GM21515 (cell line): ENCODE measurements at regions not wholly inside any gene's neighbourhood (a gene's known extent, or its start where the extent isn't known, plus 50 kb on each side); places are given as distances from the start of the nearest gene placed in this dataset.

ENCODE experiments used
- ATAC-seq: cut with Tn5 transposase; IDR thresholded peaks from one replicate; pipeline ENCODE4 v1.9.1; 2021; ENCODE audit not compliant: unreplicated experiment

GRCh38 chr16:79876332-79876730, 275.8 kb upstream of the MAF start:
- ATAC-seq: peak; percentile 63

DNA sequence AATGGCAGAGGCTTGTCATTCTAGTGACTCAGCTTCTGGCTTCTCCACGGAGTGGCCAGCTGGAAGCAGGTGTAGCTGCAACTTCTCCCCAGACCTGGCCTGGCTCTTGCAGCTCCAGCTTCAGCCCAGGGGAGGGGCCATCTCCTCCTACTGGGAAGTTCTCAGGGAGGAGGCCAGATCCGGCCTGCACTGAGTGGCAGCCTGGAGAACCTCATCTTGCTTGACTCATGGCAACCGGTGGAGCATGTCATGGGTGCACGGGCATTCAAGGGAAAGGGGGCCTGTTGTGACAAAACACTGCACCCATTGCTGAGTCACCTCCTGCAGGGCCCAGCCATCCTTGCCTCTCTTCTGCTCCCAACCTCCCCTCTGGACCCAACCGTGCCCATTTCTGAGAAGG, 273.9 kb upstream of the MAF start:
- no peak for ATAC-seq

- no peak for ATAC-seq
These were observed 273.3 kb upstream of the MAF start for GRCh38 chr16:79873825-79874224.

DNA sequence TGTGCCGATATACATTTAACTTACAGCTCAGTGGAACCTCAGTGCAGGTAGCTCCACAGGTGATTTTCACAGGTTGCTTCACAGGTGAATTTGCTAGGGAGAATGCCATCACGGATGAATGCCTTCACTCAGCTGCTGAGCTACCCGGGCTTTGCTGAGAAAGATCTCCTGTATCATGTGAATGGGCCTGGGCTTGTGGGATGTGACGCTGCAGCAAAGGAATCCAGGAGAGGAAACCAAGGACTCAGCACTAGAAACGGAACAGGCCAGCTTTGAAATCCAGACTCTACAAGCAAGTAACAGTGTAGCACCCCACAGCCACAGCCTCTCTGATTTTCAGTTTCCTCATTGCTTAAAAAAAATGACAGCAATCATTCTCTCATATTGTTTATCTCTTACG, 271.4 kb upstream of the MAF start:
- no peak for ATAC-seq

GRCh38 chr16:79870016-79870886, 269.7 kb upstream of the MAF start:
- ATAC-seq: no peak

DNA sequence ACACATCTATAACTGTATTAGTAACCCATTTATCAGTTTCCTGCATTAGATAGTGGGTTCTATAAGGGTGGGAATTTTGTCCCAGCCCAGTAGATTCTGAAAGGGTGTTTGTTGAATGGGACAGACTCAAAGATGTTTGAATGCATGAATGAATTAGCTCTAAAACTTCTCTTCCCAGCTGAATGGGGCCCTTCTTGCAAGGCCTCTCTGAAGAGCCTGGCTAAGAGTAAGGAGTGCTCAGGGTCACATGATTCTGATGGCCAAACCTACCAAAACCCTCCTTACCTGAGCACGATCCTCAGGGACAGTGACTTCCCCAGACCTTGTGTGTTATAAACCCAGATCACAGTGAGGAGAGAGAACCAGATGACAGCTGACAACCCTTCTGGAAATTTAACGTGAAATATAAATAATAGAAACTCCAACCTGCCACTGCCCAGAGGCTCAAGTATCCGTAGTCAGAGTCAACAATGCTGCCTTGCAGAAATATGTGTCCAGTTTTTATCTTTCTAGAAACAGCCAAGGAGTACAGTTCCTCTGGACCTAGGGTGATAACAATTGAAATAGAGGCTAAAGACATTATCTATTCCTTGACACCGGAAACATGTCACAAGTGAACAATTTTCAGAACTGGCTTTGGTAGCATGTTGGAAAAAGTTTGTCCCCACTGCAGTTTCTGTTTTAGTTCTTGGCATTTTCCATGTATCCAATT, 268.9 kb upstream of the MAF start:
- ATAC-seq: no peak

GRCh38 chr16:79868841-79869240, 268.3 kb upstream of the MAF start:
- no peak for ATAC-seq

GRCh38 chr16:79867425-79867997, 267.0 kb upstream of the MAF start:
- ATAC-seq: no peak

GRCh38 chr16:79865918-79866317, 265.4 kb upstream of the MAF start:
- no peak for ATAC-seq

DNA sequence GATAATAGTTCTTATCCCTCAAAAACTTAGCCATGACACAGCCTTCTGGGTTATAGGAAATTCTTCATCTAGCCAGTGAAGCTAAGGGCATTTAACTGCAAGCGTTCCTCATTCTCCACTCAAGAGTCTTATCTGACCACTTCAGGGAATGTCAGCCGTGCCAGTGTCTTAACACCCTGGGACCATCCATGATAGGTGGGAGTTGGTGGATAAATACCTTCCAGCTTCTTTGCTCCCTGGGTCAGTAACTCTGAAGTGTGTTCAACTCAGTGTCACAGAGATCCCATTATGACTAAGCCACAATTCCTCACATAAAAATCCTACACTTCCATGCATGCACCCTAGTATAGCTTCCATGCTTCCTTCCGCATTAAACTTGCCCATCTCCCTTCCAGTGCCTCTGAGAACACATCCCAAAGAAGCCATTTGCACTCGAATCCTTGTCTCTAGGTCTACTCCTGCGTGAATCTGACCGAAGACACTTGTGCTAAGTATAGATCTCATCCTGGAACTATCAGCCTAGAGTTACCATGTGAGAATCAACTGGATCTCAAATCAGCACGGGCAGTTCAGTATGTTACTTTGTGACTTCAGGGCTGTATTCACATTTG, 264.3 kb upstream of the MAF start:
- ATAC-seq: no peak

DNA sequence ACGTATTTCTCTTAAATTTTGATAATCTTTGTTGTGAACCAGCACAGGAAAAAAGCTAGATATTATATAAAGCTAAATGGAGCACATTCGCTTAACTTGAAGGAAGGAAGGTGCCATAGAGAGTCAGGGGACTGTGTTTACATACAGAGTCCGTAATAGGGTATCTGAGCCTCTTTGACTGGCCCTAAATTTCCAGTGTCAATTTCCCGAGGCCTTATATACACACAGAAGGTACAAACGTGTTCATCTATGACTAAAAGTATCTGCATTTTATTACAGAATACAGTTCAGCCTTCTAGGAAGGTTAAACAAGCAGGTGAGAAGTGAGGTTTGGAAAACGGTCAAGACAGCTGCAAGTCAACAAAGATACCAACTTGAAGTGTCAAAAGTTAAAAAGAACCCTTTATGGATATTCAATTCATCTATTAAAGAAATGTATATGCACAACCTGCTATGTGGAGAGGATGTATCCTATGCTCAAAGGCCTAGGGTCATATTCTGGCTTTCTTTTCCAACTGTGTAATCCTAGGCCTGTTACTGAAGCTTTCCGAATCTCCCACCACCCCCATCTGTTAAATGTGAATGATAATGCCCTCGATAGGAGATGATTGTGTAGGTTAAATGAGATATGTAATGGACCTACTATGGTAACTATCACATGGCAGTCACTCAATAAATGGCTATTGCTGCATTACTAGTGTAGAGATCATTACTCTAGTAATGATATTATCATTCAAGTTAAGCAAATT, 263.7 kb upstream of the MAF start:
- ATAC-seq: no peak

DNA sequence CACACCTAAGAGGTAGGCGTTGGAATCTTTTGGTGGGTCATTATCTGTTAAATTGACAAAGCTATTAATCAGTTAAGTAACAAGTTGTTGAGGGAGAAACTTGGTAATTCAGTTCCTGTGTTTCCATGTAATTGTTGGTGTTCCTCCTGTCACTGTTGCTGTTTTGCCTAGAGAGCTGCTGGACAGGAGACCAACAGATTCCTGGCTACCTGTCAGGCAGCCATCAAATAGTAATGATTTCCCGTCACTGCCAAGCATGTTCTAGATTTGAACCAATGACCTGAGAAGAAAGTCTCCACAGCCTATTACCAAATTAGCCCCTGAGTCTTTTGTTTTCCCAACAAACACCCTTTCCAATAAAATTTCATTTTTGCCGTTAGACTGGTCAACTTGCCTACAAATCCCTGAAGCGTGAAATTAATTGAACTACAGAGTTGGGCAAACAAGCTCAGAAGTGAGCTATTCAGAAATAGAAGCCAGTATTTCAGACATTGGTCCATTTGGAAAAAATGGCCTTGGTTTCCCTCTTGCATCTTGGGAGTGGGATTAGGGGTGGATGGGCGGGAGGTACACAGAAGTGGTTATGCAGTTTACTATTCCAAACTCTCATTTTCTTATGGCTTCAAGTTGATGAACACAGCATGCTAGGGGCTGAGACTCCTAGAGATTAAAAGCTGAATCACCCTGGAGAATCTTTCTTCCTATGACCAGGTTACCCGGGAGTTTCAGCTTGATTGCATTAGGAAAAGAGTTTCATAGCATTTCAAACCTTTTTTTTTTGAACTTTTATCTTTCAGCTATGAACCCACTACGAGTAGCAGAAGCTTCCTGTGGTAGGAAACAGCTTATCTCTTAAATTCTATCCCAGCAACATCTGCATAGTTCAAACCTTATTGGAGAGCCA, 262.8 kb upstream of the MAF start:
- ATAC-seq: no peak

DNA sequence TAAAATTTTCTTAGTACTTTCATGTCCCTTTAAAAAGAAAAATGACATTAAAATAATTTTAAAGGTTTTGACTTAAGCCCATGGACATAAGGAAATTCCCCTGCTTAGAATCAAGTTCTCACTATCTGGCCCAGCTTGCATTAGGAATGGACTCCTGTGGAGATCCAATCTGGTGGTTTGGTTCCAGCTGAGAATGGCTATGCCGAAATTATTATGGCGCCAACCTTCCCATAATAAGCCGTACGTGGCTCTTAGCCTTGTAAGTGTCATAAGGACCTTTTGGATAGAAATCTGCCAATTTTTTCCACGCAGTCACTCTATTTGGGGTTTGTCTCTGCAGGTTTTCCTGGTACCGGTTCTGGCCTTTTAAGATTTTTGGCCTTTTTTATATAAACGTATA, 262.1 kb upstream of the MAF start:
- ATAC-seq: no peak

DNA sequence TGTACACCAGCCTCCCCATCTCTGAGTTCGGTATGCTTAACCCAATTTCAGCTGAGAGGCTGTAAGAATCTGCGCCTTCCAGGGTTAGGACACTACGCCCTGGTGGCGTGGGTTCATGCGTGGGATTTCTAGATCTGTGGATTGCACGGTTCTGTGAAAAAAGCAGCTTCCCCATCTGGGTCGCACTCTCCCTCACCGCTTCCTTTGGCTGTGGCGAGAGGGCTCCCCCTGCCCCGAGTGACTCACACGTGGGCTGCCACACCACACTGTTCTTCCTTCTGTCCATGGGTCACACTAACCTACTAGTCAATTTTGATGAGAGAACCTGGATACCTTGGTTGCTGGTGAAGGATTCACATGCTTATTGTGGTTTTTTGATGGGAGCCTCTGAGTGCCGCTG, 256.0 kb upstream of the MAF start:
- ATAC-seq: no peak

GRCh38 chr16:79850348-79850747, 249.8 kb upstream of the MAF start:
- ATAC-seq: no peak

DNA sequence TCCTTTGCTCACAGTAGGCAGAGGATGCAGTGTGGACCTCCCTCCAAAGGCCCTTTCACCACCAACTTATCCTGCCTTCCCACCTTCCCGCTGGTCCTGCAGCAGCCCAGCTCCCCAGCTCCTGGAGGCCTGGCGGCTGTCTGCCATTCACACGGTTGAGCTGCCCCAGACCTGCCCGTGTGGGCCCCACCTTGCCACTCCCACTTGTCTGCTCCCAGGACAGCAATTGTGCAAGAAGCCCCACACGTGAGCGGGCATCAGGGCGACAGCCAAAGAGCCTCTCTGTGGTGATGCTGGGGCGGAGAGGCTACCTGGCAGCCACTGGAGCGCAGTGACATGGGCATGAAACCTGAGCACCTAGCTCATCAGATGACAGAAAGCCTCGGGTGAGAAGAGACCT, 248.6 kb upstream of the MAF start:
- no peak for ATAC-seq

DNA sequence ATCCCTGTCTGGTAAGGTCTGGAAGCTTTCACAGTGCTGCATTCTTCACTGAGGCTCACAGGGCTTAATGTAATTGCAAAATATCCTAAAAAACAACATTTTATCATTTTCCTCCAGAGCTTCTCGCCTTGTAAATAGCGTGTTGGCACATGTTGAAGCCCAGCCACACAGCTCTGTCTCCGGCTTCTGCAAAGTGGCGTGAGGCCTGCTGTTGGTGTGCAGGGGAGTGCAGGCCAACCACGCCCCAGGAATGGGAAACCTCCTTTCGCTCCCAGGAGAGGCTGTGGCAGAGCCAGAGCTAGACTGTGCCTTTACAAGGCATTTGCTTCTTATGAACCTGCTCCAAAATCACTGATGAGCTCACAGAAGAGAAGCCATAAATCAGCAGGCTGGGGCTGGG, 248.2 kb upstream of the MAF start:
- ATAC-seq: no peak

DNA sequence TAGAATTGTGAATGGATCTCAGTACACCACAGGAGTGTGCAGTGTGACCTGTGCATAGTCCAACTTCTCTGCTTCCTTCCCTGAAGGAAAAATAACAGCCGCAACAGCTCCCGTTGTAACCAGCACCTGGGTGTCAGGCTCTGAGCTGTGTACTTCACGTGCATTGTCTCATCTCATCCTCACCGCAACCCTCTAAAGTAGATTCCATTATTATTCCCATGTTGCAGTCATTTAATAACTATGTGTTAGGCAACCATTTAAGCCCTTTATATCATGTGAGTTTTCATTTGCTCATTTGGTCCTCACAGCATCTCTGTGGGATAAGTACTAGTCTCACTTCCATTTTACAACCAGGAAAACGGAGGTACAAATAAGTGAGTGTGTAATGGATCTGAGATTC, 247.0 kb upstream of the MAF start:
- ATAC-seq: no peak

DNA sequence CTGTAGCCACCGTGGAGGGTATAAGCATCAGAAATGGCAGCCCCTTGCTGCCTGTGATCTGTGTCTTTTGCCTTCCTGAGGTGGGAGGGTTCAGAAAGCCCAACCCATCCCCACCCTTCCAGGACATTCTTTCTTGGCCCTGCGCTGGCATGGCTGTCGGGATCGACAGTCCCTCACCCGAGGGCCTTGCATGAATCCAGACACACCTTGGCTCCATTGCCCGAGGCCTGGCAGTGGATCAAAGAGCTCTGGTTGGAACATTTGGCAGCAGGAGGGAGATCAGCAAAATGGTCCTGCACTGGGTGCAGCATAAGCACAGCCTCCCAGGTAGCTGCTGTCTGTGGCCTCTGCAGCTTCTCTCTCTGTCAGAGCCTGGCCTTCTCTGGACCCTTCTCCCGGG, 246.6 kb upstream of the MAF start:
- no peak for ATAC-seq

DNA sequence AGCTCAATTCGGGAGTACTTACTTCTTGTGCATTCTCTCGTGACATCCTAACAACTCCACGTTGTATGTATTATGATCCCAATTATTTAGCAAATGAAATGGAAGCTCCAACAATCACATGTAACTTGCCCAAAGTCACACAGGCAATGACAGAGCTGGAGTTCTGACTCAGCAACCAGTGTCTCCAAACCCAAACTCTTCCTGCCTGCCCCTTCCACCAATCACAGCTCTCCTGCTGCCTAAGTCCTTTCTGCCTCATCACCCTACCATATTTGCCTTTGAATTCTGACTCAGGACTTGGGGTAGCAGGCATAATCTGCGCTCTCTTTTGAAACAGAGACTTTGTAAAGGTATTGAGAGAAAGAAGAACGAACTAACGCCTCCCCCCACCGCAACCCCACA, 245.2 kb upstream of the MAF start:
- ATAC-seq: no peak
